HepG2 (cell line): ENCODE measurements at regions not wholly inside any gene's neighbourhood (a gene's known extent, or its start where the extent isn't known, plus 50 kb on each side); places are given as distances from the start of the nearest gene placed in this dataset.
A peak's percentile ranks its signal among the peaks of the same experiment; 100 is the strongest.

Source experiments
- ATAC-seq: fragments of 200-7000 bp; cut with Tn5 transposase; 3 replicates; pipeline ENCODE4 v1.9.1; 2020; ENCODE audit warnings: mild to moderate bottlenecking, moderate library complexity
- BruUV-seq: library from RNA; stranded (reverse); fragments of 400-500 nt; replicated peaks from 2 replicates; lab custom pipeline; 2021; lab: Mats Ljungman, UMichigan
- CTCF ChIA-PET: fragments of 300-600 bp; formaldehyde crosslinking; extraction: SDS; loops from one replicate; lab custom pipeline; 2021; ENCODE audit warnings: low total read pairs, inconsistent platforms, low intra/inter-chr PET ratio; lab: Yijun Ruan, JAX
- POLR2A ChIA-PET: fragments of 350-600 bp; sonication (Branson Sonifier 250); formaldehyde crosslinking; loops from one replicate; lab custom pipeline; 2020; ENCODE audit warnings: antibody characterized with exemption, inconsistent platforms; lab: Yijun Ruan, JAX
- DNase-seq: peaks from one replicate; pipeline ENCODE4 v3.0.0-alpha.2; 2015; ENCODE audit warnings: low spot score
- FAIRE-seq: peaks from 3 replicates; lab custom pipeline; 2011; peaks lifted over from hg19 to GRCh38; lab: Jason Lieb, UNC
- H2AFZ ChIP-seq: one replicate; pipeline ENCODE4 v1.6.1; 2011; ENCODE audit warnings: low read length, inconsistent platforms
- H3K27ac ChIP-seq: fragments of 300-600 bp; 3 replicates; pipeline ENCODE4 v1.8.0; 2011; ENCODE audit warnings: mixed run types, mild to moderate bottlenecking, mixed read lengths, low read length, inconsistent platforms; ENCODE audit not compliant: insufficient read depth; ENCODE audit errors: extremely low read length
- H3K27me3 ChIP-seq, 2 experiments: fragments of 200-600 bp in 1 of 2; 2 replicates in 1 of 2; 3 replicates in 1 of 2; pipeline versions ENCODE4 v1.6.0 to v1.8.0; 2011; ENCODE audit warnings: low read length in 2 of 2, mild to moderate bottlenecking in 2 of 2, moderate library complexity in 2 of 2, inconsistent platforms in 1 of 2; ENCODE audit not compliant: insufficient read depth in 2 of 2, control insufficient read depth in 1 of 2
- H3K36me3 ChIP-seq, 2 experiments: fragments of 200-600 bp in 1 of 2; replicated peaks in 1 of 2; 2 replicates in 1 of 2; 3 replicates in 1 of 2; pipeline versions ENCODE4 v1.5.1 to v1.8.0; 2011; ENCODE audit warnings: low read length in 2 of 2, inconsistent platforms in 1 of 2; ENCODE audit not compliant: insufficient read depth in 2 of 2, control insufficient read depth in 1 of 2
- H3K4me1 ChIP-seq: 2 replicates; pipeline ENCODE4 v1.5.1; 2012; ENCODE audit warnings: low read length, inconsistent platforms; ENCODE audit not compliant: insufficient read depth
- H3K4me2 ChIP-seq: 2 replicates; pipeline ENCODE4 v1.6.0; 2011; ENCODE audit warnings: low read depth, low read length, inconsistent platforms
- H3K4me3 ChIP-seq, 3 experiments: fragments of 200-600 bp in 1 of 3; sonication (generic), shearing (Covaris generic) in 1 of 3; replicated peaks in 1 of 3; 2 replicates each; pipeline ENCODE4 v1.5.1; 2011 to 2016; ENCODE audit warnings: low read length in 3 of 3, inconsistent platforms in 2 of 3, low read depth in 2 of 3, mild to moderate bottlenecking in 2 of 3, control low read depth in 1 of 3, mixed read lengths in 1 of 3; ENCODE audit not compliant: insufficient read depth in 1 of 3
- H3K79me2 ChIP-seq: one replicate; pipeline ENCODE4 v1.6.1; 2011; ENCODE audit warnings: low read length, inconsistent platforms; ENCODE audit not compliant: insufficient read depth
- H3K9ac ChIP-seq: 2 replicates; pipeline ENCODE4 v1.6.0; 2011; ENCODE audit warnings: mild to moderate bottlenecking, low read depth, low read length, inconsistent platforms; ENCODE audit not compliant: insufficient read depth
- H3K9me3 ChIP-seq: 2 replicates; pipeline ENCODE4 v1.5.1; 2012; ENCODE audit warnings: mild to moderate bottlenecking, low read length
- H4K20me1 ChIP-seq: 2 replicates; pipeline ENCODE4 v1.6.0; 2011; ENCODE audit warnings: inconsistent platforms, mild to moderate bottlenecking, low read length, moderate library complexity; ENCODE audit not compliant: insufficient read depth
- CCAR2 ChIP-seq: fragments of 200-400 bp; formaldehyde crosslinking; optimal IDR thresholded peaks from 2 replicates; pipeline ENCODE3; 2018; ENCODE audit warnings: low read depth, mild to moderate bottlenecking, low read length, moderate library complexity
- CHD2 ChIP-seq: IDR thresholded peaks from 2 replicates; pipeline ENCODE4 v1.6.1; 2011; ENCODE audit warnings: low read depth, low read length, improper control_type of control experiment
- KLF15 ChIP-seq: sonication (generic); formaldehyde crosslinking; IDR thresholded peaks from 2 replicates; pipeline ENCODE4 v1.8.1; 2023; ENCODE audit warnings: borderline replicate concordance, mild to moderate bottlenecking, inconsistent platforms, missing genetic modification reagents, mixed read lengths
- NFKBIZ ChIP-seq: IDR thresholded peaks from 2 replicates; pipeline ENCODE4 v1.6.1; 2018; ENCODE audit warnings: missing genetic modification reagents, missing compliant biosample characterization
- SMAD1 ChIP-seq: sonication (generic); formaldehyde crosslinking; IDR thresholded peaks from 2 replicates; pipeline ENCODE4 v1.4.0; 2020; ENCODE audit warnings: missing genetic modification reagents, low read depth, mild to moderate bottlenecking, borderline replicate concordance
- SMYD3 ChIP-seq: sonication (generic); formaldehyde crosslinking; IDR thresholded peaks from 2 replicates; pipeline ENCODE4 v1.8.1; 2023; ENCODE audit warnings: mild to moderate bottlenecking, missing genetic modification reagents
- SP1 ChIP-seq, 2 experiments: fragments of 450-650 bp in 1 of 2; sonication (generic) in 1 of 2; formaldehyde crosslinking in 1 of 2; IDR thresholded peaks; 2 replicates each; pipeline versions ENCODE4 v1.4.0 to v1.6.1; 2016 to 2020; ENCODE audit warnings: missing genetic modification reagents in 1 of 2
- ZBTB38 ChIP-seq: sonication (generic); formaldehyde crosslinking; IDR thresholded peaks from 2 replicates; pipeline ENCODE4 v1.5.1; 2020; ENCODE audit warnings: mild to moderate bottlenecking, missing genetic modification reagents
- ZMYM3 ChIP-seq: sonication (generic); formaldehyde crosslinking; IDR thresholded peaks from 2 replicates; pipeline ENCODE4 v1.5.1; 2020; ENCODE audit warnings: mild to moderate bottlenecking, missing genetic modification reagents
- ZNF768 ChIP-seq: sonication (generic); formaldehyde crosslinking; IDR thresholded peaks from 2 replicates; pipeline ENCODE4 v1.4.0; 2020; ENCODE audit warnings: missing genetic modification reagents
- ZNF781 ChIP-seq: sonication (generic); formaldehyde crosslinking; IDR thresholded peaks from 2 replicates; pipeline ENCODE4 v1.5.1; 2020; ENCODE audit warnings: borderline replicate concordance, mild to moderate bottlenecking, missing genetic modification reagents; ENCODE audit errors: not compliant biosample characterization
- WGBS: methylation state at CpG from one replicate; pipeline ENCODE4 v1.1.6; 2017; ENCODE audit warnings: low lambda C conversion rate; 5-methylcytosine and 5-hydroxymethylcytosine counted together
- in situ Hi-C: cut with HindIII; loops from 2 replicates; pipeline ENCODE4 v1.10.0; 2017; ENCODE audit warnings: low pct_unique_long_range_greater_than_20kb; ENCODE audit not compliant: extremely low pct_ligation_motif_present
- intact Hi-C: fragments of 100-400 bp; cut with micrococcal nuclease; formaldehyde crosslinking; loops from one replicate; pipeline ENCODE4 v1.10.0; 2022; ENCODE audit not compliant: unreplicated experiment
- TF ChIP-seq, protein P1 (sequence below): sonication (generic); formaldehyde crosslinking; IDR thresholded peaks from 2 replicates; pipeline ENCODE4 v1.4.0; 2020; ENCODE audit warnings: mild to moderate bottlenecking, missing genetic modification reagents

GRCh38 chr3:171967932-171968678 is 71.3 kb upstream of the FNDC3B start:
- no peak for DNase-seq
- TF ChIP-seq ZNF781 (CRISPR knock-in tag) (no peak), ZNF768 (peak; percentile 77; the same call in 1 of the 2 replicates), KLF15 (no peak), ZMYM3 (CRISPR knock-in tag) (0 out of 2 replicates have a peak, but pooled peaks have one; percentile 68), ZBTB38 (CRISPR knock-in tag) (0 out of 2 replicates have a peak, but pooled peaks have one; percentile 26), CCAR2 (no peak), SMAD1 (CRISPR knock-in tag) (no peak), SP1 (IDR thresholded peaks at IDR 0.05) (no peak), SP1 (CRISPR knock-in tag; IDR thresholded peaks at IDR 0.05) (no peak), SMYD3 (CRISPR knock-in tag) (0 out of 2 replicates have a peak, but pooled peaks have one; percentile 8), CHD2 (no peak), NFKBIZ (no peak)
- TF ChIP-seq, protein P1, sequence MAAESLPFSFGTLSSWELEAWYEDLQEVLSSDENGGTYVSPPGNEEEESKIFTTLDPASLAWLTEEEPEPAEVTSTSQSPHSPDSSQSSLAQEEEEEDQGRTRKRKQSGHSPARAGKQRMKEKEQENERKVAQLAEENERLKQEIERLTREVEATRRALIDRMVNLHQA (CRISPR knock-in tag) = no peak
- intact Hi-C loops (no loop called here), in situ Hi-C loops (no loop called here)
- no TSS peak for BruUV-seq
- Histone ChIP-seq H3K4me2 (no peak overlapping the region), H3K79me2 (no peaks in the 10 kb centered on the region), H3K4me3 (no peak overlapping the region), H2AFZ (no peak overlapping the region), H3K27ac (peak overlapping the region; percentile 90), H3K36me3 (no peaks in the 10 kb centered on the region), H3K4me1 (peaks cover 78% of the 10 kb centered on the region), H3K27me3 (no peaks in the 10 kb centered on the region), H3K9me3 (no peaks in the 10 kb centered on the region), H4K20me1 (no peaks in the 10 kb centered on the region), H3K9ac (peak overlapping the region; percentile 71; the same call in 1 of the 2 replicates)
- WGBS = 83% methylated on average over 9 of the region's 9 CpGs
- CTCF ChIA-PET = no interaction called here
- no peak for ATAC-seq
- POLR2A ChIA-PET = interaction anchor here (0.7 to 3.5 kb wide), 5 partner anchors 15 to 158 kb away, joined by 5 to 36 read pairs (median 11); partner anchors contain the start of genes PLD1 and TMEM212
- FAIRE-seq = peak; percentile 28
